ENCODE measurements at regions not wholly inside any gene's neighbourhood (a gene's known extent, or its start where the extent isn't known, plus 50 kb on each side); places are given as distances from the start of the nearest gene placed in this dataset.

DNA sequence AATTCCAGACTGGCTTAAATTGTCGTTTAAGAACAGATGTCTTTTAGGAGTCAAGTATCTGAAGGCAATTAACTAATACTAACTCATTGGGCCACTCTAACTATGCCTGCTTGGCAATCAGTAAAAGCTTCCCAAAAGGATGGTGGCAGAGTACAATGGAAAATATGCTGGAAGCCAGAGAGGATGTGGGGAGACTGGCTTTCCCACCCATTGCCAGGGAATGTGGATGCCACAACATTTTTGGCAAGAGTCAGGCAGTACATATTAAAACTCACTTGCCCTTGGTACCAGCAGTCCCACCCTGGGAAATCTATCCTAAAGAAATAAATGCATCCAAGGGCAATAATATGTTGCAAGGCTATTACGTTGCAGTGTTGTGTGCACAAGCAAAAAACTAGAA, 74.0 kb upstream of the FZD7 start:
- ATAC-seq (replicated peaks; ENCODE audit: extremely low read depth, poor library complexity, severe bottlenecking) (no peak), DNase-seq (ENCODE audit: low spot score in 2 of 2) (no peak)
- H3K27me3 Mint-ChIP-seq, result peaks cover 33% of the 10 kb centered on the region
- H3K36me3 Mint-ChIP-seq (ENCODE audit: insufficient read depth), result peaks cover 2% of the 10 kb centered on the region
- H3K27ac Mint-ChIP-seq (ENCODE audit: low read depth), result no peak overlapping the region
- no peaks in the 10 kb centered on the region for H3K4me1 Mint-ChIP-seq
- no peaks in the 10 kb centered on the region for H3K9me3 Mint-ChIP-seq
- no peak overlapping the region for H3K4me3 Mint-ChIP-seq

DNA sequence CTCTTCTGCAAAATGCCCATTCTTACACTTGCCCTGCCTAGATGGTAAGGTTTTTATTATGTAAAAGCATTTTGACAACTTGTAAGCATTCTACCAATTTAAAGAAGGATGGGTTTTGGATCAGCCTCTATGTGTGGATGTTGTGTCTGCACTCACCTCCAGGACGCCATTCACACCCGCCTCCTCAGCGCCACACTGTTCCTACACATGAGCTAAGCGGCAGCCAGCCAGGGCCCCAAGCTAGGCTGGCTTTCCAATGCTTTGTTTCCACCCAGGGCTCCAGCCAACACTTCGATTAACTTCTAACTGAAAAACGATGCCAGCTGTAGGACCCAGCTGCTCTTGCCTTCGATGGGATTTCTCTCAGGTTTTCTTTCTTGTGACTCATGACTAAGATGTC, 73.3 kb upstream of the FZD7 start:
- H3K4me3 Mint-ChIP-seq, result no peak overlapping the region
- no peaks in the 10 kb centered on the region for H3K9me3 Mint-ChIP-seq
- peaks cover 27% of the 10 kb centered on the region for H3K27me3 Mint-ChIP-seq
- peaks cover 2% of the 10 kb centered on the region for H3K36me3 Mint-ChIP-seq (ENCODE audit: insufficient read depth)
- H3K4me1 Mint-ChIP-seq, result no peaks in the 10 kb centered on the region
- no peak overlapping the region for H3K27ac Mint-ChIP-seq (ENCODE audit: low read depth)
- no peak for DNase-seq (ENCODE audit: low spot score in 2 of 2)
- no peak for ATAC-seq (replicated peaks; ENCODE audit: extremely low read depth, poor library complexity, severe bottlenecking)

DNA sequence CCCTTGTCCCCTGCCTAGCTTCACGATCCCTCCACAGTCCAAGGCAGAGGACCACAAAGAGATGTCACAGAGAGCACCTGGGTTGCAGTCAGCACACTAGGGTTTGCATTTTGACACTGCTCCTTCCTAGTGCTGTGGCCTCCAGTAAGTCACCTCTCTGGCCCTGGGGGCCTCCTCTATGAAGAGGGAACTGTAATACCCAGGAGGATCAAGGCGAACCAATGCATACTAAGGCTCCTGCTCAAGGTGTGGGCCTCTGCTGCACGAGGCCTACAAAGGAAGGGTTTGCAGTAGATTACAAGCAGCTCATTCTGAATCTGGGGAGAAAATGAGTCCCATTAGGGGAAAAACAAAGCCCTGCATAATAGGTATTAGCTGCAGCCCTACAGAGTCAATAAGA, 72.3 kb upstream of the FZD7 start:
- DNase-seq (ENCODE audit: low spot score in 2 of 2) (no peak), ATAC-seq (replicated peaks; ENCODE audit: extremely low read depth, poor library complexity, severe bottlenecking) (no peak)
- Mint-ChIP-seq H3K27ac (ENCODE audit: low read depth) (no peak overlapping the region), H3K9me3 (no peaks in the 10 kb centered on the region), H3K27me3 (peaks cover 16% of the 10 kb centered on the region), H3K4me1 (no peaks in the 10 kb centered on the region), H3K36me3 (ENCODE audit: insufficient read depth) (no peaks in the 10 kb centered on the region), H3K4me3 (no peak overlapping the region)

DNA sequence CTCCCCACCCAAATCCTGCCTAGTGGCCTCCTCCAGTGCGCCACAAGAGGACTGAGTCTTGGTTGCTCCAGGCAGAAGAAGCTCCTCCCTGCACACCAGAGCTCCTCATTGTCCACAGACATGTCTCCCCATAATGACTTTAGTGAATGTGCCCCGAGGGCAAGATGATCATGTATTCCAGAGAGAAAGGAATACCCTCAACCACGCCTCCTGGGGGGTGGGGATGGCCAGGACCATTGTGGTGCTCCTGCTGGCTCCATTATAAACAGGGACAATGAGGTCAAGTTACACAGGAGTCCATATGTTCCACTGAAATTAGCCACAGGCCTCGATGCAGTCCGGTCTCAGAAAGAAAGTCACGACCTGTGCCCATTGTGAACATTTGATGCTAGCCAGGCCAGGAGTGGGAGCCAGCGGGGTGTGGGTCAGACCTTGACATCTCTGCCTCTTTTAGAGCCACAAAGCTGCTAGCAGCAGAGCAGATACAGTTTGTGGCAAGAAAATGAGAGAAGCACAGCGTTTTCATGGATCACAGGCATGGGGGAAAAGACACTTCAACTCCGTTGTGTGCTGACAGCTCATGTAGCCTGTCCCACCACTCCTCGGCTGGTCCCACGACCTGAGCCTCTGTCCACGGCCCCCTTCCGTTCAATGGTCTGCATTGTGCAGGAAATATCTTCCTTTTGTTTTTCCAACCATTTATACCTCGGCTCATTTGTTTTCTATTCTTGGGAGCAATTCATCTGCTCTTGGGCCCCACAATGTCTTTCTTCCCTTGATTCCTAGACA, 70.7 kb upstream of the FZD7 start:
- no peaks in the 10 kb centered on the region for H3K4me1 Mint-ChIP-seq
- H3K9me3 Mint-ChIP-seq, result no peaks in the 10 kb centered on the region
- DNase-seq (ENCODE audit: low spot score in 2 of 2) (no peak), ATAC-seq (replicated peaks; ENCODE audit: extremely low read depth, poor library complexity, severe bottlenecking) (no peak)
- no peaks in the 10 kb centered on the region for H3K36me3 Mint-ChIP-seq (ENCODE audit: insufficient read depth)
- no peak overlapping the region for H3K27ac Mint-ChIP-seq (ENCODE audit: low read depth)
- peaks cover 17% of the 10 kb centered on the region for H3K27me3 Mint-ChIP-seq
- no peak overlapping the region for H3K4me3 Mint-ChIP-seq

DNA sequence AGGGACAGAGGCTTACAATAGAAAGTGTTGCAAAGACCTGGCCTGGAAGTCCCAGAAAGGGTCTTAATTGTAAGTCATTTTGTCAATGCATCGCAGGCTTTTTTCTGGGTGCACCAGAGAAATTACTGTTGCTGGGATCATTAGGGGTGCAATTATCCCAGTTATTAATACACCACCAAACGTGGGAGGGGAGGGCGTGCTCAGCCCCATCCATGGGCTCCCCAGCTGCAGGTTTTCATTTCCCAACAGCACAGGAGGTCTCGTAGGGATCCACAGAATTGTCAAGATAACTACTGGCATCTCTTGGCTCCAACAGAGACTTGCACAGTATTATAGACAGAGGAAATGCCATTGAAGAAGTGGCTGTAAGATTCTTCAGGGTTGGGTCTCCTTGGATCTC, 69.6 kb upstream of the FZD7 start:
- Mint-ChIP-seq H3K4me3 (no peak overlapping the region), H3K4me1 (no peaks in the 10 kb centered on the region), H3K27ac (ENCODE audit: low read depth) (no peak overlapping the region), H3K9me3 (no peaks in the 10 kb centered on the region), H3K36me3 (ENCODE audit: insufficient read depth) (no peaks in the 10 kb centered on the region), H3K27me3 (peaks cover 24% of the 10 kb centered on the region)
- ATAC-seq (replicated peaks; ENCODE audit: extremely low read depth, poor library complexity, severe bottlenecking) (no peak), DNase-seq (ENCODE audit: low spot score in 2 of 2) (no peak)

DNA sequence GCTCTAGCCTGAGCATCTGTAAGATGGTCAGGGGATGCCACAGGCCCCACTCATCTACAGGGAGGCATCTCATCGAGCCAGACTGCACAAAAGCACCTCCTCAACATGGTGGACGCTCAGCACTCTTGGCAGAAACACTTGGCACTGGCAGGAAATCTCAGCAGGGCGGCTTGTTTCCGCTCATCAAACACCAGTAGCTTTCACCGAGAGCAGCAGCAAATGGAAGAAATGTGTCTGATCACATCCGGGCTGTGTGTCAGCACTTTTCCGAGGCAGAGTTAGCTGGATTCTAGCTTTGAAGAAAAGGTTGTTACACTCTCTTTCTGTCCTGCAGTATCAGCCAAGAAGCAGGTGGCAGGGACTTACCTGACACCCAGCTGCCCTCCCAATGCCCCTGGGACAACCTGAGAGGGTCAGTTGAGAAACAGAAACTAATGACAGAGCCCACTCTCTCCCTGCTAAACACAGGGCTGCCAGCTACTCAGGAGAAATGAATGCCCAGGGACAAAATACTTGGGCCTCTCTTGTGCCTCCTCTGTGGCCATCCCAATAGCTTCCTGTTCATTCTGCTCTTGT, 68.9 kb upstream of the FZD7 start:
- H3K9me3 Mint-ChIP-seq, result no peaks in the 10 kb centered on the region
- H3K36me3 Mint-ChIP-seq (ENCODE audit: insufficient read depth), result no peaks in the 10 kb centered on the region
- no peaks in the 10 kb centered on the region for H3K4me1 Mint-ChIP-seq
- no peak overlapping the region for H3K27ac Mint-ChIP-seq (ENCODE audit: low read depth)
- peaks cover 31% of the 10 kb centered on the region for H3K27me3 Mint-ChIP-seq
- DNase-seq (ENCODE audit: low spot score in 2 of 2) (no peak), ATAC-seq (replicated peaks; ENCODE audit: extremely low read depth, poor library complexity, severe bottlenecking) (no peak)
- no peak overlapping the region for H3K4me3 Mint-ChIP-seq

DNA sequence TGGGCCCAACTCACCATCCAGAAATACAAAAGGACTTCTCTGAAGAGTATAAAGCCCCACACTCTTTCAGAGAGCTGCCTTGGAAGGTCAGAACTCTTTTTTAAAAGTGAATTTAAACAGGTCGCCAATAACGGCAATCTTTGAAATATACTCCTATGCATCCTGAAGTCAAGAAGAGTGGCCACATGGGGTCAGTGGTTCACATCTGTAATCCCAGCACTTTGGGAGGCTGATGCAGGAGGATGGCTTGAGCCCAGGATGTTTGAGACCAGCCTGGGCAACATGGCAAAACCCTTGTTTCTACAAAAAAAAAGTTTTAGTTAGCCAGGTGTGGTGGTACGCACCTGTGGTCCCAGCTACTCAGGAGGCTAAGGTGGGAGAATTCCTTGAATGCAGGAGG, 68.1 kb upstream of the FZD7 start:
- peaks cover 39% of the 10 kb centered on the region for H3K27me3 Mint-ChIP-seq
- no peak overlapping the region for H3K27ac Mint-ChIP-seq (ENCODE audit: low read depth)
- no peak for DNase-seq (ENCODE audit: low spot score in 2 of 2)
- H3K9me3 Mint-ChIP-seq, result no peaks in the 10 kb centered on the region
- no peaks in the 10 kb centered on the region for H3K4me1 Mint-ChIP-seq
- ATAC-seq (replicated peaks; ENCODE audit: extremely low read depth, poor library complexity, severe bottlenecking), result no peak
- no peaks in the 10 kb centered on the region for H3K36me3 Mint-ChIP-seq (ENCODE audit: insufficient read depth)
- no peak overlapping the region for H3K4me3 Mint-ChIP-seq

DNA sequence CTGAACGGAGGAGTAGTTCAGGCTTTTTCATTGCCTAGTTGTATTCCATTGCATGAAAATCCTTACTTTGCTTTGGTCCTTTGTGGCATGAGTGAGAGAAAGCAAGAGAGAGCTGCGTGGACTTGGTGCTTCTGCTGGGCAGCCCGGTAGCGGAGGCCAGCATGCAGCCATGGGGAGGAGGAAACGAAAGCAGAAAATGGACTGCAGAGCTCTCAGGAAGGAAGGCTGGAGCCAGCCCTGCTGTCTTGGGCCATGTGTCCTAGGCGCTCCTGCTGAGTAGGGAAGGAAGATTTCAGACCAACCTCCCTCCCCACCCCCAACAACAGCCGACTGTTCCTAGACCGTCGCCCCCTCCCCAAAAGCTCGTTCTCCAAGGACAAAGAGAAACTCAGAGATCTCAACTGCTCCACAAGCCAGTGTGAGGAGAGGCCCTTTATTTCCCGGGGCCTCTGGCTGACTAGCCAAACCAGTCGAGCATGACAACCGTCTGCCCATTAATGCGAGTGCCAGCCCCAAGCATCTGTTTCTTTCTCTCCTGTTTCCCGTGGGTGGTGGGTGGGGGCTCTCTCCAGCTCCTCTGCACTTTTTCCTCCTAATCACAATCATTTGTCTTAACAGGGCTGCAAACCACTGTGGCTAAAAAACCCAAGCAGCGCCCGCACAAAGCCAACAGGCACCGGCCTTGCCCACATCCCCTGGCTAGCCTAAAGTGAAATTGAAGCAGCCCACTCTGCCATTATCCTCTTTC, 66.8 kb upstream of the FZD7 start:
- no peak for ATAC-seq (replicated peaks; ENCODE audit: extremely low read depth, poor library complexity, severe bottlenecking)
- H3K27ac Mint-ChIP-seq (ENCODE audit: low read depth), result no peak overlapping the region
- no peak overlapping the region for H3K4me3 Mint-ChIP-seq

DNA sequence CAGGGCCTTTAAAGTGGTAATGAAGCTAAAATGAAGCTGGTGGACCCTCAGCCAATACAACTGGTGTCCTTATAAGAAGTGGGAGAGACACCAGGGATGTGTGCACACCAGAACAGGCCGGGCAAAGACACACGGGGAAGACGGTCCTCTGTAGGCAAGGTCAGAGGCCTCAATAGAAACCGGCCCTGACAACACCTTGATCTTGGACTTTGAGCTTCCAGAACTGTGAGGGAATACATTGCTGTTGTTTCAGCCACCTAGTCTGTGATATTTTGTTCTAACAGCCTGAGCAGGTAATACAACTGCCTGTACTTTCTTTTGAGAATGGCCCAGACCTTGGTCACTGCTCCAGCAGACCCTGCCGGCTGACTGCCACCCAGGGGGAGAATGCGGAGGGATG, 65.6 kb upstream of the FZD7 start:
- Mint-ChIP-seq H3K27ac (ENCODE audit: low read depth) (no peak overlapping the region), H3K36me3 (ENCODE audit: insufficient read depth) (no peaks in the 10 kb centered on the region), H3K27me3 (peaks cover 52% of the 10 kb centered on the region), H3K4me1 (no peaks in the 10 kb centered on the region), H3K9me3 (no peaks in the 10 kb centered on the region), H3K4me3 (no peak overlapping the region)
- ATAC-seq (replicated peaks; ENCODE audit: extremely low read depth, poor library complexity, severe bottlenecking), result no peak
- no peak for DNase-seq (ENCODE audit: low spot score in 2 of 2)

More for the DNA sequence above, 66.8 kb upstream of the FZD7 start:
- Mint-ChIP-seq H3K4me1 (no peaks in the 10 kb centered on the region), H3K27me3 (peaks cover 44% of the 10 kb centered on the region), H3K9me3 (no peaks in the 10 kb centered on the region), H3K36me3 (ENCODE audit: insufficient read depth) (no peaks in the 10 kb centered on the region)
- no peak for DNase-seq (ENCODE audit: low spot score in 2 of 2)

DNA sequence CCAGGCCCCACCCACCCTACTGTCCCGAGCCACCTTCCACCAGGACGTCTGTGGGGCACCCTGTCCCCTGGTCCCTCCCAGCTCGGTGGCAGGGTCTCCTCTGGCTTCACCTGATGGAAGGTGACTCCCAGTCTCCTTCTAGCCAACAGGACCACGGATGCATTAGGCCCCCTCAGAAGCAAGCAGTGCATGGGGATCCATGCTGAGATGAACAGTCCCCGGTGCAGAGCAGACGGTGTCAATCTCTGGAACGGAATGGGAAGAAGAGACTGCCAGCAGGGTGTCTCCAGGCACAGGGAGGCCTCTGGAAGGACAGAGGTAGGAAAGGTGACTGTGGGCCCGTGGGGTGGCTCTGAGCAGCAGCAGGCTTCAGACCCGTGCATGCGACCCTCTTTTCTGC, 65.2 kb upstream of the FZD7 start:
- Mint-ChIP-seq H3K27me3 (peaks cover 52% of the 10 kb centered on the region), H3K4me1 (no peaks in the 10 kb centered on the region), H3K4me3 (no peak overlapping the region), H3K27ac (ENCODE audit: low read depth) (no peak overlapping the region), H3K9me3 (no peaks in the 10 kb centered on the region), H3K36me3 (ENCODE audit: insufficient read depth) (no peaks in the 10 kb centered on the region)
- no peak for DNase-seq (ENCODE audit: low spot score in 2 of 2)
- no peak for ATAC-seq (replicated peaks; ENCODE audit: extremely low read depth, poor library complexity, severe bottlenecking)

DNA sequence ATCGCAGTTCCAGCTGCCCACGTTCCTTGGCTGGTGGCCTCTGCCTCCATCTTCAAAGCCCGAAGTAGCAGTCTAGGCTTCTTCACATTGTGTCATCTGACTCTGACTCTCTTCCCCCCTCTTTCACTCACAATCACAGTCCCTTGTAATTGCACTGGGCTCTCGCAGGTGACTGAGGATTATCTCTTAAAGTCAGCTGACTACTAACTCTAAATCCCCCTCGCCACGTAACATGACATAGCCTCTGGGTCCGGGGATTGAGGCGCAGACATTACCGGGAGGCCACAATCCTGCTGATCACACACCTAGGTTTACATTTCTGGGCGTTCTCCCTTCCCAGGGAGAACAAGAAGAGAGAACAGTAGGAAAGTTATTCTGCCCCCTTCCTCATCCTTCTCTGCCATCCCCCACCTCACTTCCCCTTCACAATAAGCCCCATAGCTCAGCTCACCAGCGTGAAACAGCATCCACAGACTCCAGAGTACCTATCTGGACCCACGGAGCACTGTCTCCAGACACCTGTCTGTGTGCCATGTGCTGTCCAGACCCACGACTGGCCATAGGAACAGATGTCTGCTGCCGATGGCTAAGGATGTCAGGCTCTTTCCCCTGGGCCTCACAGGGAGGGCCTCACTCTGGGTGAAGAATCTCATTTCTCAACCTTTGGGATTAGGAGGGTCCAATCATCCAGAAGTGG, 64.3 kb upstream of the FZD7 start:
- no peak for ATAC-seq (replicated peaks; ENCODE audit: extremely low read depth, poor library complexity, severe bottlenecking)
- H3K27me3 Mint-ChIP-seq, result peaks cover 52% of the 10 kb centered on the region
- DNase-seq (ENCODE audit: low spot score in 2 of 2), result no peak
- H3K4me3 Mint-ChIP-seq, result no peak overlapping the region
- H3K27ac Mint-ChIP-seq (ENCODE audit: low read depth), result no peak overlapping the region
- no peaks in the 10 kb centered on the region for H3K9me3 Mint-ChIP-seq
- H3K36me3 Mint-ChIP-seq (ENCODE audit: insufficient read depth), result no peaks in the 10 kb centered on the region
- H3K4me1 Mint-ChIP-seq, result no peaks in the 10 kb centered on the region

DNA sequence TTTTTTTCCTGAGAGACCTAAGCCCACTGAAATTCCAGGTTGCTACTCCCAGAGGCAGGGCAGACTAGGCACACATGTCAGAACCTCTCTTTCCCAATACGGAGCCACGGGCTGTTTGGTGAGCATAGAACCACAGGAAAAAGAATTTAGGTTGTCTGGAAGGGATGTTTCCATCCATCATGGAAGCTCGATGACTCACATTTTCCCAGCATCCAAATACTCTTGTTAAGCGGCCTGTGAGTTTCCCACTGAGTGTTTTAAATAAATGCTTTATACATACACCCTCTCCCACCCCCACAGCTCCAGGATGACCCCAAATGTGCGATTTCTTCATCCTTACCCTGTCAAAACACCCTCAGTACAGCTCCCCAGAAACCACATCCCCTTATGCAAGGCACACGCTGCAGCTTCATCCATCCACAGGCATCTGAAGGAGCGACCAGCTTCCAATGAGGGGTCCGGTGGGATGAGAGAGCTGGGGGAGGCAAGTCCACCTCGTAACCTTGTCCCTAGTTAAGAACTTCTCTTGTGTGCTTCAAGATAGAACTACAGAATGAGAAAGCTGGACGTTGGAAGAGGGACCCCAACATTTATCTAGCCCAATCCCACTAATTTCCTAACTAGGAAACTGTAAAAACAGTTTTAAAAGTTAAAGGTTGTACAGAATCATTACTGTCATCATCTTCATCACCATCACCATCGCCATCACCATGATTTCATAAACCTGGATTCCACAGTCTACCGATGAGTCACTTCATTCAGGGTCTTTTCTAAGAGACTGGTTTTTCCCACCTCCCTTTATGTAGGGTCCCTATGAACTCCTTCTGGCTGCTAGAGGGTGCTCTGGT, 63.5 kb upstream of the FZD7 start:
- no peaks in the 10 kb centered on the region for H3K9me3 Mint-ChIP-seq
- no peak overlapping the region for H3K4me3 Mint-ChIP-seq
- H3K27ac Mint-ChIP-seq (ENCODE audit: low read depth), result no peak overlapping the region
- peaks cover 52% of the 10 kb centered on the region for H3K27me3 Mint-ChIP-seq
- H3K36me3 Mint-ChIP-seq (ENCODE audit: insufficient read depth), result no peaks in the 10 kb centered on the region
- no peak for ATAC-seq (replicated peaks; ENCODE audit: extremely low read depth, poor library complexity, severe bottlenecking)
- no peak for DNase-seq (ENCODE audit: low spot score in 2 of 2)
- H3K4me1 Mint-ChIP-seq, result no peaks in the 10 kb centered on the region
